Colonic mucosa (tissue), 4 donors: ENCODE measurements at regions not wholly inside any gene's neighbourhood (a gene's known extent, or its start where the extent isn't known, plus 50 kb on each side); places are given as distances from the start of the nearest gene placed in this dataset.
"Not testable (repeated sequence)": the region's sequence is repeated elsewhere in the genome, so short reads cannot be mapped to it uniquely, and the experiment has no call there.

Source experiments
- DNase-seq: peaks from one replicate; pipeline ENCODE4 v3.0.0-alpha.2; 2020
- H3K27ac ChIP-seq: fragments of 200-600 bp; one replicate; pipeline ENCODE4 v1.8.0; 2021
- H3K27me3 ChIP-seq: fragments of 200-600 bp; one replicate; pipeline ENCODE4 v1.8.0; 2021
- H3K36me3 ChIP-seq: fragments of 200-600 bp; one replicate; pipeline ENCODE4 v1.8.0; 2021
- H3K4me1 ChIP-seq: fragments of 200-600 bp; one replicate; pipeline ENCODE4 v1.8.0; 2021; ENCODE audit warnings: mild to moderate bottlenecking
- H3K4me3 ChIP-seq: fragments of 200-600 bp; one replicate; pipeline ENCODE4 v1.8.0; 2021
- H3K9ac ChIP-seq, 2 donors: one replicate each; pipeline ENCODE4 v1.7.0; 2013; ENCODE audit warnings: control low read depth in 2 of 2, low read depth in 2 of 2, low read length in 2 of 2
- H3K9me3 ChIP-seq: fragments of 200-600 bp; one replicate; pipeline ENCODE4 v1.8.0; 2021
- intact Hi-C: fragments of 100-400 bp; cut with DNase I; formaldehyde crosslinking; loops from one replicate; pipeline ENCODE4 v1.14.1; 2022
- TF ChIP-seq, protein P1 (sequence below): fragments of 200-600 bp; IDR thresholded peaks from one replicate; pipeline ENCODE4 v1.8.0; 2022; ENCODE audit warnings: antibody characterized with exemption, mild to moderate bottlenecking
- donor health status: healthy.
- donor health status: DM: no; HTN: no; CAD: no.
- donor health status: DM: no; HTN: no; CAD: no.

DNA sequence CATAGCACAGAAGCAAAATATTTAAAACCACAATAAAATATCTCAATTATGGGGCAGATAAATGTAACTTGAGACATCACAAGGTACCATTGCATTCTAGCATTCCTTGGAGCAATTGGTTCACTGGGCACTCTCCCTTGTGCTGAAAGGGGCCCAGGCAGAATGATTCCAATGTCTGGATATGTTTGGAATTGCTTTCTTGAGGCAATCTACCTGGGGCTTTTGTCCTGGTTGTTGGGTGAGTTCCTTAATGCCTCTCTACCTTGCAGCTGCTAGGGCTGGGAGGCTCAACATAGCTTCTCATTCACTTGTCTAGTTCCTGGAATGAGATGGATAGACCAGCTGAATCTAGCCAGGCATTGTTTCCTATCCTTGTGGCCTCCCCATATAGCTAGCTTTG, 539.6 kb upstream of the FSHR start:
- Histone ChIP-seq H3K27ac (no peak overlapping the region), H3K9ac (no peak overlapping the region), H3K9me3 (no peaks in the 10 kb centered on the region), H3K36me3 (no peaks in the 10 kb centered on the region), H3K27me3 (no peaks in the 10 kb centered on the region), H3K4me3 (no peak overlapping the region), H3K4me1 (no peaks in the 10 kb centered on the region)
- TF ChIP-seq, protein P1, sequence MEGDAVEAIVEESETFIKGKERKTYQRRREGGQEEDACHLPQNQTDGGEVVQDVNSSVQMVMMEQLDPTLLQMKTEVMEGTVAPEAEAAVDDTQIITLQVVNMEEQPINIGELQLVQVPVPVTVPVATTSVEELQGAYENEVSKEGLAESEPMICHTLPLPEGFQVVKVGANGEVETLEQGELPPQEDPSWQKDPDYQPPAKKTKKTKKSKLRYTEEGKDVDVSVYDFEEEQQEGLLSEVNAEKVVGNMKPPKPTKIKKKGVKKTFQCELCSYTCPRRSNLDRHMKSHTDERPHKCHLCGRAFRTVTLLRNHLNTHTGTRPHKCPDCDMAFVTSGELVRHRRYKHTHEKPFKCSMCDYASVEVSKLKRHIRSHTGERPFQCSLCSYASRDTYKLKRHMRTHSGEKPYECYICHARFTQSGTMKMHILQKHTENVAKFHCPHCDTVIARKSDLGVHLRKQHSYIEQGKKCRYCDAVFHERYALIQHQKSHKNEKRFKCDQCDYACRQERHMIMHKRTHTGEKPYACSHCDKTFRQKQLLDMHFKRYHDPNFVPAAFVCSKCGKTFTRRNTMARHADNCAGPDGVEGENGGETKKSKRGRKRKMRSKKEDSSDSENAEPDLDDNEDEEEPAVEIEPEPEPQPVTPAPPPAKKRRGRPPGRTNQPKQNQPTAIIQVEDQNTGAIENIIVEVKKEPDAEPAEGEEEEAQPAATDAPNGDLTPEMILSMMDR, result no peak
- no peak for DNase-seq
- intact Hi-C loops, result no loop called here

DNA sequence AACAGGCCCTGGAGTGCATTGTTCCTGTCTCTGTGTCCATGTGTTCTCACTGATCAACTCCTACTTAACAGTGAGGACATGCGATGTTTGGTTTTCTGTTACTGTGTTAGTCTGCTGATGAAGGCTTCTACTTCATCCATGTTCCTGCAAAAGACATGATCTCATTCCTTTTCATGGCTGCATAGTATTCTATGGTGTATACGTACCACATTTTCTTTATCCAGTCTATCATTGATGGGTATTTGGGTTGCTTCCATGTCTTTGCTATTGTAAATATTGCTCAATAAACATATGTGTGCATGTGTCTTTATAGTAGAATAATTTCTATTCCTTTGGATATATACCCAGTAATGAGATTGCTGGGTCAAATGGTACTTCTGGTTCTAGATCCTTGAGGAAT, 537.7 kb upstream of the FSHR start:
- H3K9ac ChIP-seq, H3K9me3 ChIP-seq, H3K36me3 ChIP-seq, H3K27ac ChIP-seq, H3K27me3 ChIP-seq, H3K4me1 ChIP-seq, H3K4me3 ChIP-seq, intact Hi-C loops, DNase-seq: not testable (repeated sequence)

DNA sequence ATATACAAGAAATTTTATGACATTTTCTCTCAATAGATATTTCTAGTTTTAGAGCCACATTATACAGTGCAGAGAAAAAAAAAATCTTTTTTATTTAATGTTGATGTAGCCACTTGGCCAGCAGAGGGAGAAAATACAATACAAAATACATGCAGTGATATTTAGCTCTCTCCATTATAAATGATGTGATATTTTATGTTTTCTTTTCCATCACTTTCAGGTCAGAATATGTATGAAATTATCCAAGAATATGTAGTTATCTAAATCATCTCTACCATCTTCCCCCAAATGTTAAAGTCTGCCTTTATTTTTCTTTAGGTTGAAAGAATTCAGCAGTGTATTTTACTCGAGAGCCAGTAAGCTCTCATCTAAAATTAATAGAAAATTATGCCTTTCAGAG, 533.6 kb upstream of the FSHR start:
- DNase-seq, result no peak

DNA sequence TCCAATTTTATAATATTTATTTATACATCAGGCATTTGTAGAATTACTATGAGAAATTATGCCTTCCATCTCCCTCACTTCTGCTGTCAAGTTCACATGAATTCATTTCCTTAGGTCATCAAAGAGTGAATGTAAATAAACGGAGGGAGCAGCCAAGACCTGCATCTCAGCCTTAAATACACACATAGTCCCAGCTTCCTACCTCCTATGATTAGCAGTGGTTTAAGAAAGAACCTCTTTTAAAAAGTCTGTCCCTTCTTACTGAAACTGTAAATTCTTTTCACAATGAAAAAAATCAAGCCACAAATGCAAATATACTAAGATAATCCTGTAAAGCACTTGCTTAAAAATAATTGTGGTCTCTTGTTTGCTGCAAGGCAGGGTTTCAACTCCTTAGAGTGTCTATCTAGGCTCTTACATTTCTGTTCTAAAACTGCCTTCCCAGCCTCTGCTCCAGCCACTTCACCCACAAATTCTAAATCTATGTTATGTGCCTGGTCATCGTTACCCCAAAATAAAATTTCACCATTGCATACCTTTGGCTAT, 532.7 kb upstream of the FSHR start:
- TF ChIP-seq, protein P1, result no peak
- Histone ChIP-seq H3K27me3 (no peaks in the 10 kb centered on the region), H3K4me1 (no peaks in the 10 kb centered on the region), H3K9me3 (no peaks in the 10 kb centered on the region), H3K36me3 (no peaks in the 10 kb centered on the region), H3K4me3 (no peak overlapping the region), H3K27ac (no peak overlapping the region), H3K9ac (no peak overlapping the region)
- intact Hi-C loops, result no loop called here
- DNase-seq, result no peak

More for the DNA sequence above, 533.6 kb upstream of the FSHR start:
- Histone ChIP-seq H3K9me3 (no peaks in the 10 kb centered on the region), H3K36me3 (no peaks in the 10 kb centered on the region), H3K27me3 (no peaks in the 10 kb centered on the region), H3K27ac (no peak overlapping the region), H3K4me1 (no peaks in the 10 kb centered on the region), H3K4me3 (no peak overlapping the region), H3K9ac (no peak overlapping the region)
- intact Hi-C loops, result no loop called here
- TF ChIP-seq, protein P1, result no peak

DNA sequence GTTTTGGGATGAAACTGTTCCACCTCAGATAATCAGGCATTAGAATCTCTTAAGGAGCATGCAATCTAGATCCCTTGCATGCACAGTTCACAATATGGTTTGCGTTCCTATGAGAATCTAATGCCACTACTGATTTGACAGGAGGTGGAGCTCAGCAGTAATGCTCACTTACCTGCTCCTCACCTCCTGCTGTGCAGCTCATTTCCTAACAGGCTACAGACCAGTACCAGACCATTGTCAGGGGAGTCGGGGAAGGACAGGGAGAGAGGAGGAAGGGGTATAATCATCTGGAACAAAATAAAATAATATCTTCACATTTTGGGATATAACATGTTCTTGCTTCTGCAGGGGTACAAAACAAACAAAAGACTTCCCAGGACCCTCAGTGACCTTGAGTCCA, 532.0 kb upstream of the FSHR start:
- no peak overlapping the region for H3K27ac ChIP-seq
- H3K4me1 ChIP-seq, result no peaks in the 10 kb centered on the region
- no peaks in the 10 kb centered on the region for H3K27me3 ChIP-seq
- H3K9ac ChIP-seq, result no peak overlapping the region
- TF ChIP-seq, protein P1, result no peak
- intact Hi-C loops, result no loop called here
- no peaks in the 10 kb centered on the region for H3K36me3 ChIP-seq
- no peak overlapping the region for H3K4me3 ChIP-seq
- no peak for DNase-seq
- no peaks in the 10 kb centered on the region for H3K9me3 ChIP-seq

DNA sequence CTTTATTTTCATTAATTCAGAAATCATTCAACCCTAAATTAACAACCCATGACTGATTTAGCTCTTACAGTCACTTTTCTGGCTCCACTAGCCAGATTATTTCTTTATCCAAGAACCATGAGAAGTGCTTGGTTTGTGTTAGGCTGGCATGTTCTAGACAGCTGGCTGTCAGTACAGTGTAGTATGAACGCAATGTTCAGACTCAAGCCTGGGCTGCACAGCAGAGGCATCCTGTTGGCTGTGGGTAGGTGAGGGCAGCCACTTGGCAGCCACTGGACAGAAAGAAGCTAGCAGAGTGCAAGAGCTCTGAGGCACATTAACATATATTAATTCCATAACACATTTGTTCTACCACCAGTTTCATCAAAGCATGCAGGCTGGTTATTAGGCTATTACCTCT, 522.9 kb upstream of the FSHR start:
- no peak for DNase-seq
- H3K9me3 ChIP-seq, result no peaks in the 10 kb centered on the region
- no peak overlapping the region for H3K27ac ChIP-seq
- H3K4me3 ChIP-seq, result no peak overlapping the region
- intact Hi-C loops, result no loop called here
- H3K27me3 ChIP-seq, result no peaks in the 10 kb centered on the region
- no peaks in the 10 kb centered on the region for H3K4me1 ChIP-seq
- no peak overlapping the region for H3K9ac ChIP-seq
- TF ChIP-seq, protein P1, result no peak
- H3K36me3 ChIP-seq, result no peaks in the 10 kb centered on the region
